VCaP (cell line): ENCODE measurements at regions not wholly inside any gene's neighbourhood (a gene's known extent, or its start where the extent isn't known, plus 50 kb on each side); places are given as distances from the start of the nearest gene placed in this dataset.

Source experiments
- H3K27ac ChIP-seq: fragments of 450-650 bp; 2 replicates; pipeline ENCODE4 v1.5.1; 2017
- TF ChIP-seq, protein P1 (sequence below): fragments of 450-650 bp; conservative IDR thresholded peaks from 2 replicates; pipeline ENCODE4 v1.5.1; 2017; ENCODE audit warnings: mild to moderate bottlenecking, moderate library complexity

DNA sequence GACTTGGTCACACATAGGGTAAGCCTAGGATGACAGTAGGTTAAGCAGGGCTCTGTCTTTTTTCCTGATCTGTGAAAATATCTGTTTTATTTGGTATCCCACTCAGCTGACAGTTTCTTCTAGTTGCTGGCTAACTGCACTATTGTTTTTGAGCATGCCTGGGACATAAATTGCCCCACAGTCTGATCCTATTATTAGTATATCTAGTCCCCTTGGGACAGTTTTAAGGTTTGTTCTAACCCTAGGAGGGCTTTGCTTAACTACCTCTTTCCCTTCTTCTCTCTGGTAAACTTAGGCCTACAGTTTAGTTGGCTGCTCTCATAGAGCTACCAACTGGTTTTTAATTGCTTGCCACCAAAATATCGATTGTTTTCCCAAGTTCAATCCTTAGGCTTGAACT is 446.6 kb downstream of the ARHGEF28 start:
- TF ChIP-seq, protein P1, sequence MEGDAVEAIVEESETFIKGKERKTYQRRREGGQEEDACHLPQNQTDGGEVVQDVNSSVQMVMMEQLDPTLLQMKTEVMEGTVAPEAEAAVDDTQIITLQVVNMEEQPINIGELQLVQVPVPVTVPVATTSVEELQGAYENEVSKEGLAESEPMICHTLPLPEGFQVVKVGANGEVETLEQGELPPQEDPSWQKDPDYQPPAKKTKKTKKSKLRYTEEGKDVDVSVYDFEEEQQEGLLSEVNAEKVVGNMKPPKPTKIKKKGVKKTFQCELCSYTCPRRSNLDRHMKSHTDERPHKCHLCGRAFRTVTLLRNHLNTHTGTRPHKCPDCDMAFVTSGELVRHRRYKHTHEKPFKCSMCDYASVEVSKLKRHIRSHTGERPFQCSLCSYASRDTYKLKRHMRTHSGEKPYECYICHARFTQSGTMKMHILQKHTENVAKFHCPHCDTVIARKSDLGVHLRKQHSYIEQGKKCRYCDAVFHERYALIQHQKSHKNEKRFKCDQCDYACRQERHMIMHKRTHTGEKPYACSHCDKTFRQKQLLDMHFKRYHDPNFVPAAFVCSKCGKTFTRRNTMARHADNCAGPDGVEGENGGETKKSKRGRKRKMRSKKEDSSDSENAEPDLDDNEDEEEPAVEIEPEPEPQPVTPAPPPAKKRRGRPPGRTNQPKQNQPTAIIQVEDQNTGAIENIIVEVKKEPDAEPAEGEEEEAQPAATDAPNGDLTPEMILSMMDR = no peak
- no peak overlapping the region for H3K27ac ChIP-seq

GRCh38 chr5:74070766-74071165 is 444.8 kb downstream of the ARHGEF28 start:
- H3K27ac ChIP-seq = no peak overlapping the region
- TF ChIP-seq, protein P1 = no peak

- TF ChIP-seq, protein P1 = no peak
- no peak overlapping the region for H3K27ac ChIP-seq
Observed at GRCh38 chr5:74069741-74070140, 443.7 kb downstream of the ARHGEF28 start.

GRCh38 chr5:74067748-74068541 is 441.9 kb downstream of the ARHGEF28 start:
- TF ChIP-seq, protein P1 = no peak
- peak overlapping the region; percentile 63 for H3K27ac ChIP-seq

DNA sequence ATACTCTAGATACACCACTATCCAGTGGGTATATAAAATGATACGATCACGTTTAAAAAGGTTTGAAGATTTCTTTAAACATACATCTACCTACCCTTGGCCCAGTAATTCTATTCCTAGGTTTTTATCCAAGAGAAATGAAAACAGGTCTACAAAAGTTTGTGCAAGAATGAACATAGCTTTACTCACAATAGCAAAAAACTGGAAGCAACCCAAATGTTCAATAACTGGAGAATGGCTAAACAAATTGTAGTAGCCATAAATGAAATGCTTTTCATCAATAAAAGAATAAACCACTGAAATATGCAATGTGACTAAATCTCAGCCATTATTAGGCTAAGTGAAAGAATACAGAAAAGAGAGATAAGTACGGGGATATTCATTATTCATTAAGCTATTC is 438.9 kb downstream of the ARHGEF28 start:
- no peak overlapping the region for H3K27ac ChIP-seq
- TF ChIP-seq, protein P1 = no peak

- TF ChIP-seq, protein P1 = no peak
- no peak overlapping the region for H3K27ac ChIP-seq
Observed at GRCh38 chr5:74064225-74064624, 438.2 kb downstream of the ARHGEF28 start.

- no peak overlapping the region for H3K27ac ChIP-seq
- TF ChIP-seq, protein P1 = no peak
Observed at GRCh38 chr5:74063821-74064220, 437.8 kb downstream of the ARHGEF28 start.
